GM23338 (cell line): ENCODE measurements at regions not wholly inside any gene's neighbourhood (a gene's known extent, or its start where the extent isn't known, plus 50 kb on each side); places are given as distances from the start of the nearest gene placed in this dataset.

ENCODE experiments used
- ATAC-seq: fragments of 200-7000 bp; cut with Tn5 transposase; 3 replicates; pipeline ENCODE4 v1.9.1; 2020
- DNase-seq: peaks from one replicate; pipeline ENCODE4 v3.0.0-alpha.2; 2015; ENCODE audit warnings: low spot score
- H2AFZ ChIP-seq: fragments of 200-600 bp; sonication (generic); 2 replicates; pipeline ENCODE4 v1.8.0; 2016; ENCODE audit warnings: antibody characterized with exemption, mild to moderate bottlenecking, moderate library complexity
- H3F3A ChIP-seq: fragments of 200-600 bp; sonication (generic); replicated peaks from 2 replicates; pipeline ENCODE4 v1.8.0; 2017; ENCODE audit warnings: antibody characterized with exemption, mixed run types, low read depth
- H3K27ac ChIP-seq: fragments of 200-600 bp; sonication (generic); 2 replicates; pipeline ENCODE4 v1.6.1; 2016; ENCODE audit warnings: low read depth
- H3K27me3 ChIP-seq: fragments of 200-600 bp; sonication (generic); 2 replicates; pipeline ENCODE4 v1.8.0; 2016; ENCODE audit warnings: mild to moderate bottlenecking, mixed run types, moderate library complexity; ENCODE audit not compliant: insufficient read depth
- H3K36me3 ChIP-seq: fragments of 200-600 bp; sonication (generic); 2 replicates; pipeline ENCODE4 v1.8.0; 2016; ENCODE audit warnings: mild to moderate bottlenecking; ENCODE audit not compliant: insufficient read depth
- H3K4me1 ChIP-seq: fragments of 200-600 bp; sonication (generic); 2 replicates; pipeline ENCODE4 v1.8.0; 2016; ENCODE audit warnings: mild to moderate bottlenecking, moderate library complexity; ENCODE audit not compliant: insufficient read depth
- H3K4me2 ChIP-seq: fragments of 200-600 bp; sonication (generic); 2 replicates; pipeline ENCODE4 v1.7.1; 2017; ENCODE audit warnings: mixed run types
- H3K4me3 ChIP-seq: fragments of 200-600 bp; sonication (generic); 2 replicates; pipeline ENCODE4 v1.6.1; 2016; ENCODE audit warnings: mixed run types
- H3K79me2 ChIP-seq: fragments of 200-600 bp; sonication (generic); replicated peaks from 2 replicates; pipeline ENCODE4 v1.8.0; 2017; ENCODE audit warnings: mild to moderate bottlenecking; ENCODE audit not compliant: insufficient read depth
- H3K9me2 ChIP-seq: fragments of 200-600 bp; sonication (generic); 2 replicates; pipeline ENCODE4 v1.8.0; 2017; ENCODE audit not compliant: insufficient read depth
- H4K20me1 ChIP-seq: fragments of 200-600 bp; sonication (generic); replicated peaks from 2 replicates; pipeline ENCODE4 v1.8.0; 2017; ENCODE audit warnings: mild to moderate bottlenecking; ENCODE audit not compliant: insufficient read depth
- H3K27ac Mint-ChIP-seq: 2 replicates; pipeline ENCODE4 v1.8.0; 2020; ENCODE audit warnings: inconsistent platforms, mild to moderate bottlenecking, moderate library complexity, mixed read lengths
- H3K27me3 Mint-ChIP-seq: 3 replicates; pipeline ENCODE4 v1.8.0; 2022; ENCODE audit warnings: low read depth, mild to moderate bottlenecking, moderate library complexity, mixed read lengths, inconsistent platforms; ENCODE audit not compliant: insufficient read depth, poor library complexity
- H3K36me3 Mint-ChIP-seq: 3 replicates; pipeline ENCODE4 v1.8.0; 2021; ENCODE audit warnings: low read depth, mild to moderate bottlenecking, inconsistent platforms, moderate library complexity, mixed read lengths
- H3K4me1 Mint-ChIP-seq: 3 replicates; pipeline ENCODE4 v1.8.0; 2020; ENCODE audit warnings: mild to moderate bottlenecking, inconsistent platforms, mixed read lengths
- H3K4me3 Mint-ChIP-seq: 3 replicates; pipeline ENCODE4 v1.8.0; 2021; ENCODE audit warnings: moderate library complexity, mild to moderate bottlenecking, inconsistent platforms, mixed read lengths
- H3K9me3 Mint-ChIP-seq: 3 replicates; pipeline ENCODE4 v1.8.0; 2020; ENCODE audit warnings: moderate library complexity, mild to moderate bottlenecking, inconsistent platforms, mixed read lengths
- CREB1 ChIP-seq: fragments of 250-450 bp; sonication (Bioruptor Pico); IDR thresholded peaks from 2 replicates; pipeline ENCODE4 v1.5.0; 2020; ENCODE audit warnings: low read depth, mild to moderate bottlenecking, moderate library complexity
- CTCF ChIP-seq, 2 experiments: fragments of 200-600 bp in 1 of 2; sonication (generic) in 1 of 2; conservative IDR thresholded peaks; 2 replicates each; pipeline versions ENCODE4 v1.5.1 to v1.6.1; 2016 to 2017; ENCODE audit warnings: antibody characterized with exemption in 2 of 2, low read depth in 2 of 2, mild to moderate bottlenecking in 2 of 2, moderate library complexity in 1 of 2
- EZH2 ChIP-seq: fragments of 200-600 bp; sonication (generic); IDR thresholded peaks from one replicate; pipeline ENCODE4 v1.8.0; 2017; ENCODE audit warnings: antibody characterized with exemption, mild to moderate bottlenecking, low read depth; ENCODE audit not compliant: unreplicated experiment
- EZH2phosphoT487 ChIP-seq: fragments of 200-600 bp; sonication (generic); IDR thresholded peaks from one replicate; pipeline ENCODE4 v1.8.1; 2018; ENCODE audit warnings: antibody characterized with exemption; ENCODE audit not compliant: unreplicated experiment
- JUNB ChIP-seq: IDR thresholded peaks from one replicate; pipeline ENCODE4 v1.6.1; 2016; ENCODE audit warnings: antibody characterized with exemption; ENCODE audit not compliant: unreplicated experiment
- NANOG ChIP-seq: IDR thresholded peaks from 2 replicates; pipeline ENCODE4 v1.6.1; 2016; ENCODE audit warnings: antibody characterized with exemption, borderline replicate concordance
- POLR2AphosphoS5 ChIP-seq: IDR thresholded peaks from 2 replicates; pipeline ENCODE4 v1.6.1; 2016; ENCODE audit warnings: antibody characterized with exemption, low read depth
- REST ChIP-seq: IDR thresholded peaks from one replicate; pipeline ENCODE4 v1.6.1; 2018; ENCODE audit warnings: antibody characterized with exemption; ENCODE audit not compliant: unreplicated experiment
- STAT1 ChIP-seq: IDR thresholded peaks from one replicate; pipeline ENCODE4 v1.6.1; 2016; ENCODE audit warnings: antibody characterized with exemption; ENCODE audit not compliant: unreplicated experiment
- ZNF331 ChIP-seq: fragments of 250-450 bp; sonication (Bioruptor Pico); IDR thresholded peaks from 2 replicates; pipeline ENCODE4 v1.5.0; 2020; ENCODE audit warnings: low read depth, mild to moderate bottlenecking, moderate library complexity
- ZNF462 ChIP-seq: fragments of 250-450 bp; sonication (Bioruptor Pico); IDR thresholded peaks from 2 replicates; pipeline ENCODE4 v1.5.0; 2020; ENCODE audit warnings: mild to moderate bottlenecking, moderate library complexity

GRCh38 chr5:7040111-7040510, 326.9 kb downstream of the TENT4A start:
- H3K27ac Mint-ChIP-seq: no peak overlapping the region
- Histone ChIP-seq H3K9me2 (no peaks in the 10 kb centered on the region; the same call in 1 of the 2 replicates), H3K27me3 (no peaks in the 10 kb centered on the region), H3K27ac (no peak overlapping the region), H3K4me3 (no peak overlapping the region), H3F3A (no peaks in the 10 kb centered on the region), H4K20me1 (no peaks in the 10 kb centered on the region), H3K4me2 (no peak overlapping the region), H3K4me1 (no peaks in the 10 kb centered on the region), H3K36me3 (no peaks in the 10 kb centered on the region), H2AFZ (no peak overlapping the region), H3K79me2 (no peaks in the 10 kb centered on the region)
- H3K4me3 Mint-ChIP-seq: no peak overlapping the region
- H3K27me3 Mint-ChIP-seq: no peaks in the 10 kb centered on the region
- ATAC-seq (no peak), DNase-seq (no peak)
- TF ChIP-seq REST (no peak), STAT1 (no peak), JUNB (no peak), EZH2phosphoT487 (no peak), ZNF331 (CRISPR knock-in tag) (no peak), POLR2AphosphoS5 (no peak), CREB1 (CRISPR knock-in tag) (no peak), ZNF462 (CRISPR knock-in tag) (no peak), EZH2 (no peak), NANOG (no peak), CTCF (conservative IDR thresholded peaks at IDR 0.05; ENCODE audit: low read depth in 2 of 2) (no peak)
- H3K36me3 Mint-ChIP-seq: no peaks in the 10 kb centered on the region
- H3K9me3 Mint-ChIP-seq: no peaks in the 10 kb centered on the region
- no peaks in the 10 kb centered on the region for H3K4me1 Mint-ChIP-seq
